C4-2B (cell line): ENCODE measurements at regions not wholly inside any gene's neighbourhood (a gene's known extent, or its start where the extent isn't known, plus 50 kb on each side); places are given as distances from the start of the nearest gene placed in this dataset.
"Not testable (repeated sequence)": the region's sequence is repeated elsewhere in the genome, so short reads cannot be mapped to it uniquely, and the experiment has no call there.

Experiments
- ZFX ChIP-seq: fragments of 450-650 bp; IDR thresholded peaks from 2 replicates; pipeline ENCODE4 v1.6.1; 2017
- TF ChIP-seq, protein P1 (sequence below): fragments of 450-650 bp; conservative IDR thresholded peaks from 2 replicates; pipeline ENCODE4 v1.5.1; 2017; ENCODE audit warnings: mild to moderate bottlenecking

DNA sequence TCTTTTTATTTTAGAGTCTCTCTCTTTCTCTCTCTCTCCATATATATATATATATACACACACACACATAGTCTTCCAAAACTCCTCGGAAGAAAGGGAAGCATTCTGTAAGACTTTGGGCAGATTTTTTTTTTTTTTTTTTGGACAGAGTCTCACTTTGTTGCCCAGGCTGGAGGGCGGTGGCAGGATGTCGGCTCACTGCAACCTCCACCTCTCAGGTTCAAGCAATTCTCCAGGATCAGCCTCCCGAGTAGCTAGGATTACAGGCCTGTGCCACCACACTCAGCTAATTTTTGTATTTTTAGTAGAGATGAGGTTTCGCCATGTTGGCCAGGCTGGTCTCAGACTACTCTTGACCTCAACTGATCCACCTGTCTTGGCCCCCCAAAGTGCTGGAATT, 161.4 kb downstream of the GOLGA6L6 start:
- TF ChIP-seq, protein P1, sequence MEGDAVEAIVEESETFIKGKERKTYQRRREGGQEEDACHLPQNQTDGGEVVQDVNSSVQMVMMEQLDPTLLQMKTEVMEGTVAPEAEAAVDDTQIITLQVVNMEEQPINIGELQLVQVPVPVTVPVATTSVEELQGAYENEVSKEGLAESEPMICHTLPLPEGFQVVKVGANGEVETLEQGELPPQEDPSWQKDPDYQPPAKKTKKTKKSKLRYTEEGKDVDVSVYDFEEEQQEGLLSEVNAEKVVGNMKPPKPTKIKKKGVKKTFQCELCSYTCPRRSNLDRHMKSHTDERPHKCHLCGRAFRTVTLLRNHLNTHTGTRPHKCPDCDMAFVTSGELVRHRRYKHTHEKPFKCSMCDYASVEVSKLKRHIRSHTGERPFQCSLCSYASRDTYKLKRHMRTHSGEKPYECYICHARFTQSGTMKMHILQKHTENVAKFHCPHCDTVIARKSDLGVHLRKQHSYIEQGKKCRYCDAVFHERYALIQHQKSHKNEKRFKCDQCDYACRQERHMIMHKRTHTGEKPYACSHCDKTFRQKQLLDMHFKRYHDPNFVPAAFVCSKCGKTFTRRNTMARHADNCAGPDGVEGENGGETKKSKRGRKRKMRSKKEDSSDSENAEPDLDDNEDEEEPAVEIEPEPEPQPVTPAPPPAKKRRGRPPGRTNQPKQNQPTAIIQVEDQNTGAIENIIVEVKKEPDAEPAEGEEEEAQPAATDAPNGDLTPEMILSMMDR = not testable (repeated sequence)
- not testable (repeated sequence) for TF ChIP-seq ZFX
